GM10248 (cell line): ENCODE measurements at regions not wholly inside any gene's neighbourhood (a gene's known extent, or its start where the extent isn't known, plus 50 kb on each side); places are given as distances from the start of the nearest gene placed in this dataset.

Experiments used
- CTCF ChIA-PET: fragments of 300-600 bp; sonication (Branson Sonifier 250); formaldehyde crosslinking; extraction: SDS; loops from one replicate; lab custom pipeline; 2021; ENCODE audit warnings: antibody characterized with exemption; lab: Yijun Ruan, JAX
- POLR2A ChIA-PET: fragments of 350-650 bp; sonication (Branson Sonifier 250); formaldehyde crosslinking; extraction: SDS; loops from one replicate; lab custom pipeline; 2020; ENCODE audit warnings: antibody characterized with exemption; lab: Yijun Ruan, JAX
- DNase-seq: peaks from one replicate; pipeline ENCODE4 v3.0.0; 2012; ENCODE audit errors: extremely low spot score
- TF ChIP-seq, protein P1 (sequence below): IDR thresholded peaks from 2 replicates; pipeline ENCODE4 v1.5.1; 2012; ENCODE audit warnings: mild to moderate bottlenecking, low read depth; ENCODE audit errors: extremely low read depth, missing control alignments, control extremely low read depth

DNA sequence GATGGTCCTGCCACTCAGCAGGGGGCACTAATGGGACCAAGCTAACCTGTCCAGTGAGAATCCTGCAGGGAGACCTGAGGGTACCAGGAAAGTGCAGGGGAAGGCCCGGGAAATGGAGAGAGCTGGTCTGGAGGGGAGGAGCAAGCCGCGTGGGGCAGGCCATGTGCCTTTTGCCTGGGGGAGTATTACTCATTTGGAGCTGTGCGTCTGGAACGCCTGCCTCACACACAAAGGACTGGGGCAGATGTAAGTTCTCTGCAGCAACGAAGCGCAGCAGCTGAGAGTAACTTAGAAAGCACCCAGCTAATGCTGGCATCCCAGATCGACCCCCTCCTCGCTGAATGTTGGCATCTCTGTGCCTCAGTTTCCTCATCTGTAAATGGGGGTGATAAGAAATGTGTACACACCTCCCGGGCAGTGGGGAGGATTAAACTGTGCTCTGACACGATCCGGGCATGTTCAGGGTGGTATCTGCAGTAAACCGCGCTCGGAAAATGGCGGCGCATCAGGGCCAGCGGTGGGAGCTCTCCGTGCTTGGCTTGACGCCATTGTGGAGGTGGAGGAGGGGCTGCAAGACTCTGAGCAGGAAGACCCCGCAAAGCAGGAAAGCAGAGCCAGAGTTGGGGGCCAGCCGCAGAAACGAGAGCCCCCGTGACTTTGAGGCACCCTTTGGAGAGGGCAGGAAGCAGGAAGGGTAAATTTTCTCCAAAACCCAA, 212.5 kb downstream of the NPHP4 start:
- CTCF ChIA-PET, result interaction anchor here (1.0 to 1.1 kb wide), 2 partner anchors 17 to 33 kb away, joined by 3 read pairs; no protein-coding TSS in a partner anchor
- DNase-seq, result no peak
- POLR2A ChIA-PET, result no interaction called here
- TF ChIP-seq, protein P1, sequence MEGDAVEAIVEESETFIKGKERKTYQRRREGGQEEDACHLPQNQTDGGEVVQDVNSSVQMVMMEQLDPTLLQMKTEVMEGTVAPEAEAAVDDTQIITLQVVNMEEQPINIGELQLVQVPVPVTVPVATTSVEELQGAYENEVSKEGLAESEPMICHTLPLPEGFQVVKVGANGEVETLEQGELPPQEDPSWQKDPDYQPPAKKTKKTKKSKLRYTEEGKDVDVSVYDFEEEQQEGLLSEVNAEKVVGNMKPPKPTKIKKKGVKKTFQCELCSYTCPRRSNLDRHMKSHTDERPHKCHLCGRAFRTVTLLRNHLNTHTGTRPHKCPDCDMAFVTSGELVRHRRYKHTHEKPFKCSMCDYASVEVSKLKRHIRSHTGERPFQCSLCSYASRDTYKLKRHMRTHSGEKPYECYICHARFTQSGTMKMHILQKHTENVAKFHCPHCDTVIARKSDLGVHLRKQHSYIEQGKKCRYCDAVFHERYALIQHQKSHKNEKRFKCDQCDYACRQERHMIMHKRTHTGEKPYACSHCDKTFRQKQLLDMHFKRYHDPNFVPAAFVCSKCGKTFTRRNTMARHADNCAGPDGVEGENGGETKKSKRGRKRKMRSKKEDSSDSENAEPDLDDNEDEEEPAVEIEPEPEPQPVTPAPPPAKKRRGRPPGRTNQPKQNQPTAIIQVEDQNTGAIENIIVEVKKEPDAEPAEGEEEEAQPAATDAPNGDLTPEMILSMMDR, result no peak

DNA sequence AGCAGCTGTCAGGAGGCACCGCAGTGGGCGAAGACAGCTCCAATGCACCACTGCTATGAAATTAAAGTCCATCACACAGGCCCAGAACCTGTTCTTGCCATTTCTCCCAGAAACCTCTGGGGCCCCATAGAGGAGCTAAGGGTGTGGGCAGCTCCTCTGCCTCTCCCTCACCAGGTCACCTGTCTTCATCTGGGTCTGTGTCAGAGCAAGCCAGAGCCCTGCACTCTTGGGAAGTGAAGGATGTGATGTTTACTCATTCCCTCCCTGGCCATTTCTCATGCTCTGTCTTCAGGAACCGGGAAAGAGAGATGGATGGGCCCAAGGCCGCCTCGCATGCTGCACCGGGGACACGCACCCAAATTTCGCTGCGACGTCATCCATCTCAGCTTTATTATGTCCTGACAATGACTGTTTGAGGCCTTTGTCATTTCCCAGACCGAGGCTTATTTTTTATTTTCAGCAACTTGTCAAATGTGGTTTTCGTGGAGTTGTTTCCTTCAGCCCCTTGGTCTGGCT, 216.1 kb downstream of the NPHP4 start:
- POLR2A ChIA-PET, result no interaction called here
- CTCF ChIA-PET, result no interaction called here
- TF ChIP-seq, protein P1, result no peak
- no peak for DNase-seq

DNA sequence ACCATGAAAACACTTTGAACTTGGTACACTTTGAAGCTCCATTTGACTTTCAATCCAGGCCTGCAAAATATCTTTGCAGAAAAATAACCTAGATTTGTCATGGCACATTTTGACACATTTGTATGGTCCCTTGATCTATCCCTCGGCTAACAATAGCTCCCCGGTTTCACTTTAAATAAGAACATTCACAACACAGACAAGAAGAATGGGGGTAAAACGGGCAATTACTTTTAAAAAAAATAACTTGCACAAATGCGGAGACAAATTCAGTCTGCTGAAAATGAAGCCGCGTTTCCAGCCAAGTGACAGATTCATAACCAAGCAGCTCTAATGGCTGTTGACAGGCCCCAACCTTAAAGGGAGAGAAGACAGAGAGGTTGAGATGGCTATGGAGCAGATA, 218.2 kb downstream of the NPHP4 start:
- TF ChIP-seq, protein P1, result no peak
- CTCF ChIA-PET, result no interaction called here
- DNase-seq, result no peak
- POLR2A ChIA-PET, result no interaction called here

DNA sequence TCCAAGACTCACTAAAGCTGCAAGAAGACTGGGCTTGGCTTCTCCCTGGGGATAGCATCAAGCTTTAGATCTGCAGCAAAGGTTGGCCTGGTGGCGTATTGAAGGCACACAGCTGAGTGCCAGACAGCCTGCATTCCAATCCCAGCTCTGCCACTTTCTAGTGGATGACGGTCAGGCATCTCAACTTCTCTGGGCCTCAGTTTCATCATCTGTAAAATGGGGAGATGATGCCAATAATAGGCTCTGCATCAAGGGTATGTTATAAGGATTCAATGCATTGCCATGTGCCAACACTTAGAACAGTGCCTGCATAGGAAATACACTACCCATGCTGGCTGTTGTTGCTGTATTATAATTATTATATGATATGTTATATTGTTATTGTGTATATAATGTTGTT, 220.4 kb downstream of the NPHP4 start:
- TF ChIP-seq, protein P1, result no peak
- CTCF ChIA-PET, result no interaction called here
- DNase-seq, result no peak
- POLR2A ChIA-PET, result no interaction called here

DNA sequence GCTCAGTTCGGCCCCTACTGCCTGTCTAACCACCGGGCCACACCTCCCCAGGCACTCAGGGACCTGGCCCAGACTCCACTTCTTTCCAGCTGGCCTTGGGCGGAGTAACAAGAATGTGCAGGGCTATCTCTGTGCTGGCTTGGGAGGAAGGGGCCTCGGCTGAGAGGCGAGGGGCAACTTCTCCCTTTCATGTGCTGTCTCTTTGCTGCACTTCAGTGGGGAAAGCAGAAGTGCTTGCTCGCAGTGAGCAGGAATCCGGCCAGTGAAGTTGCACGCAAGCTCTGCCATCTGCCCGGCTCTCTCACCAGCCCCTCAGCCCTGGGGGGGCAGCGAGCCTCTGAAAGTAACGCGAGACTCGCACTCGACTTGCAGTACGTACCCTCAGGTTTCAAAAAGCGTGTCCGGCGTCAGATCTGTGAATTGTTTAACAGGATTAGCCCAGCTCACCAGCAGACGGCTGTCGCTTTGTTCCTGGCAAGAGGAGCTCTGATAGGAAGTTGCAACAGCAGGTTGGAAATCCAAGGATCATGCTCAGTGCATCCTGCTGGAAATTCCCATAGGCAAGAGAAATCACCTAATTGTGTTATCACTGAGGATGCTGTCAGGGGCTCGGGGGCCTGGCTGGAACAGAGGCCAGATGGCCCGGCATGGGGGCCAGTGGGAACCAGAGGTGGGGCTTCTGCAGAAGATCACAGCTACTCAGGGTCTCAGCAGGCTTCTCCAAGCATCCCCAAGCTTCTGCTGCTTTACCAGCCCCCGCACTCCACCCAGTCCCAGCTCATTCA, 221.1 kb downstream of the NPHP4 start:
- no peak for DNase-seq
- CTCF ChIA-PET, result no interaction called here
- POLR2A ChIA-PET, result no interaction called here
- TF ChIP-seq, protein P1, result no peak

DNA sequence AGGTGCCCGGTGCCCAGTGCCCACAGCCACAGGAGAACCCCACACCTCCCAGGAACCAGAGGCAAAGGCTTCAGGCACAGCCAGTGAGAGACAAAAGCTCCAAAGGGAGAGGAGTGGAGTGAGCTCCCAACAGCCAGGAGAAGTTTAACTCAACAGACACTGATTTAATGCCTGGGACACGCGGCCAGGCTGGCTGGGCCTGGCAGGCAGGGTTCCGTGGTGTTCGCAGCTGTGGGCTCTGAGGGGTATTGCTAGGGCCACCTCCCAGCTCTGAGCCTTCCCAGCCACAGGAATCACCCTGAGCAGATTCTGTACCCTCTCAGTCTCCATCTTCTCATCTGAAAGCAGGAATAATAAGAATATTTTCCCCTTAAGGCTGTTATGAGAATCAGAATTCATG, 222.5 kb downstream of the NPHP4 start:
- CTCF ChIA-PET, result no interaction called here
- TF ChIP-seq, protein P1, result no peak
- no peak for DNase-seq
- POLR2A ChIA-PET, result no interaction called here
